ENCODE measurements at regions not wholly inside any gene's neighbourhood (a gene's known extent, or its start where the extent isn't known, plus 50 kb on each side); places are given as distances from the start of the nearest gene placed in this dataset.

GRCh38 chr6:112997421-112998085 lies 650.4 kb downstream of the RFPL4B start:
- TF ChIP-seq CTCF (conservative IDR thresholded peaks at IDR 0.05; ENCODE audit: low read depth, low read length) = no peak
- H3K4me3 ChIP-seq (ENCODE audit: low read depth, low read length) = no peak overlapping the region

DNA sequence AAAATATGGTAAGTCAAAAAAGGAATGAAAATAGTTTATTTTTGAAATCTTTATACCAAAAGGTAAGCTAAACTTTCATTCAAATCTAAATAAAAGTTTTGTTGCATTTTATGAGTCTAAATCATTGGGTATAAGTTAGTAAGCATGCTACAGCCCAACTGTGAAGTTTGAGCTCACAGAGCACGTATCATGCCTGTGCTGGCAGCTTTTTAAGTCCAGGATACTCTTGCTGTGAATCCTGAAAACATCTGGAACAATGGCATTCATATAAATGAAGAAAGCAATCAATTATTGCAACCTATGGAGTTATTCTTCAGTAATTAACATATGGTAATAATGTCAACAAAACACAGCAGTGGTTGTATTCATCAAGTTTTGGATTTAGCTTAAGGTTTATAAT lies 656.9 kb downstream of the RFPL4B start:
- no peak for TF ChIP-seq CTCF (conservative IDR thresholded peaks at IDR 0.05; ENCODE audit: low read depth, low read length)
- no peak overlapping the region for H3K4me3 ChIP-seq (ENCODE audit: low read depth, low read length)
- no peak for DNase-seq (ENCODE audit: low read depth)

More at GRCh38 chr6:112997421-112998085, 650.4 kb downstream of the RFPL4B start:
- DNase-seq (ENCODE audit: low read depth) = no peak

DNA sequence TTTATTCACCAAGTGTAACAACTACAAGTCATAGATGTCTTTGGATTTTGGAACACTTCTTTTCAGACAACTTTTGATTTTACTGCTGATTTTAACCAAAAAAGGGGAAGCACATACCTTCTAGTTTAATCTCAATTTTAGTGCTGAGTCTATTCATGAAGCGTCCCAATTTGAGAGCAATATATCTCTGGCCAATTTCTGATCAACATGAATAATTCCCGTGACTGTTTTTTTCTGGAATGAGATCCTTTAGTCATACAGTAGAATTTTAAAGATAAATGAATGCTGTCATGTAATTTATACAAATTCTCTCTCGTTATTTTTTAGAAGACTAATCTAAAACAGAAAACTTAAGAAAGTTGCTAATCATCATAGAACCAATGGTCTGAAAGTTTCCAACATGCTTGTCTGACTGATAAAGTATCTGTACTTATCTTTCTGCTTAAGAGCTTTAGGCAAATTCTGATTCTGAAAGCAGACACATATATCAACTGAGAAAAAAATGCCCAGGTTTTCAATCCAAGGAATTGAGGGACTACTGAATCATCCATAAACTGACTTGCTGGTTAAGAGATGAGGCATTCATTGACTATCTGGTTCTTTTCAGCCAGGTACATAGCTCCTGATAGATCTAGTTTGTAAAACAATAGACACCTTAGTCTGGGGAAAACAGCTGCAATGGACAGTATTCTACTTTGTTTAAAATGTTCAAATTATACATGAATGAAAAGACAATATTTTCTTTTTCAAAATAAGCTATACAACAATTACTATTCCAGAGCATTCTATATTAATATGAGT lies 657.5 kb downstream of the RFPL4B start:
- no peak for TF ChIP-seq CTCF (conservative IDR thresholded peaks at IDR 0.05; ENCODE audit: low read depth, low read length)
- DNase-seq (ENCODE audit: low read depth) = no peak
- H3K4me3 ChIP-seq (ENCODE audit: low read depth, low read length) = no peak overlapping the region

DNA sequence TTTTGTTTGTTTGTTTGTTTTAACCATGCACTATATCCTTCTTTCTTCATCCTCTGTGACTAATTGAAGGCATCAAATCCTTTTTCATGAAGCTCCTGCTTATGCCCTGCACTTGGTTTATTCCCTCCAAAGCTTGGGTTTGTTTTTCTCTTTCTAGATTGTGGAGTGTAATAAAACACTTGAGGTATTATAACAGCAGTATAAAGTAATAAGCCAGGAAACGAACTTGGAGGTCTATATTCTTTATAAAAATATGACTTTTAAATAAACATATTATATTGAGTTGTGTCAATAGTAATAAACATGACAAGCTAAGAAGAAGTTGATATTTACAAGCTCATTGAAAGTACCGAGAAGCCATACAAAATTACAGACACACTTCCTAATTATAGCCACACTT lies 659.4 kb downstream of the RFPL4B start:
- no peak overlapping the region for H3K4me3 ChIP-seq (ENCODE audit: low read depth, low read length)
- TF ChIP-seq CTCF (conservative IDR thresholded peaks at IDR 0.05; ENCODE audit: low read depth, low read length) = no peak
- DNase-seq (ENCODE audit: low read depth) = no peak

DNA sequence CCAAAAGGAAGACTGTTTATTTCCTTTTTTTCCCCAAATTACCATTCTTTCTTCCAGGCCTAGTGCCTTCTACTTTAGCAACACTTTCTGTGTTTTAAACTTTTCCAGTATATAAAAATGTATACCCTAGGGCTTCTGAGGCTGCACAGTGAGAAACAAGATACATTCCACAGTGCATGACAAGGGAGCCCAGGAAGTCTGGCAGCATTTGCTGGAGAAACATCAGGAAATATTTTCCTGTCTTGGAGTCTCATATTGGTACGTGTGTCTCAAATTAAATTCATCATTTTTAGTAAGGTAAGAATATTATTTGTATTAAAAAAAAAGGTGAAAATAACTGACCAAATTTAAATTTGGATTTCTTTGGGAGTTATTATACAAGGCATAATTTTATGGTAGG lies 662.6 kb downstream of the RFPL4B start:
- no peak for DNase-seq (ENCODE audit: low read depth)
- H3K4me3 ChIP-seq (ENCODE audit: low read depth, low read length) = no peak overlapping the region
- no peak for TF ChIP-seq CTCF (conservative IDR thresholded peaks at IDR 0.05; ENCODE audit: low read depth, low read length)

GRCh38 chr6:113010196-113010989 lies 663.3 kb downstream of the RFPL4B start:
- no peak for TF ChIP-seq CTCF (conservative IDR thresholded peaks at IDR 0.05; ENCODE audit: low read depth, low read length)
- no peak for DNase-seq (ENCODE audit: low read depth)
- H3K4me3 ChIP-seq (ENCODE audit: low read depth, low read length) = no peak overlapping the region
